GM18907 (cell line): ENCODE measurements at regions not wholly inside any gene's neighbourhood (a gene's known extent, or its start where the extent isn't known, plus 50 kb on each side); places are given as distances from the start of the nearest gene placed in this dataset.
A peak's percentile ranks its signal among the peaks of the same experiment; 100 is the strongest.
"Not testable (repeated sequence)": the region's sequence is repeated elsewhere in the genome, so short reads cannot be mapped to it uniquely, and the experiment has no call there.

Experiments used
- ATAC-seq: cut with Tn5 transposase; IDR thresholded peaks from one replicate; pipeline ENCODE4 v1.9.1; 2021; ENCODE audit warnings: mild to moderate bottlenecking, moderate library complexity; ENCODE audit not compliant: unreplicated experiment

GRCh38 chr14:77985211-77985615 is 185.0 kb upstream of the NRXN3 start:
- no peak for ATAC-seq

- ATAC-seq: no peak
Observed at GRCh38 chr14:77986773-77987172, 183.4 kb upstream of the NRXN3 start.

- no peak for ATAC-seq
Observed at GRCh38 chr14:77988096-77988870, 181.9 kb upstream of the NRXN3 start.

- no peak for ATAC-seq
Observed at GRCh38 chr14:77988970-77989369, 181.2 kb upstream of the NRXN3 start.

- no peak for ATAC-seq
Observed at GRCh38 chr14:77989441-77989991, 180.7 kb upstream of the NRXN3 start.

GRCh38 chr14:77990337-77990736 is 179.8 kb upstream of the NRXN3 start:
- ATAC-seq: no peak

GRCh38 chr14:77991128-77991772 is 178.9 kb upstream of the NRXN3 start:
- no peak for ATAC-seq

- ATAC-seq: peak; percentile 99
Observed at GRCh38 chr14:78005325-78005724, 164.8 kb upstream of the NRXN3 start.

- ATAC-seq: peak; percentile 41
Observed at GRCh38 chr14:78007160-78007559, 163.0 kb upstream of the NRXN3 start.

GRCh38 chr14:78010688-78011087 is 159.5 kb upstream of the NRXN3 start:
- no peak for ATAC-seq

- ATAC-seq: not testable (repeated sequence)
Observed at GRCh38 chr14:78013911-78014310, 156.3 kb upstream of the NRXN3 start.

- no peak for ATAC-seq
Observed at GRCh38 chr14:78016532-78016931, 153.6 kb upstream of the NRXN3 start.

GRCh38 chr14:78018283-78018682 is 151.9 kb upstream of the NRXN3 start:
- peak; percentile 70 for ATAC-seq

- peak; percentile 88 for ATAC-seq
Observed at GRCh38 chr14:78022059-78022458, 148.1 kb upstream of the NRXN3 start.

GRCh38 chr14:78023112-78023511 is 147.1 kb upstream of the NRXN3 start:
- no peak for ATAC-seq

GRCh38 chr14:78028471-78028870 is 141.7 kb upstream of the NRXN3 start:
- ATAC-seq: no peak

GRCh38 chr14:78029601-78030372 is 140.4 kb upstream of the NRXN3 start:
- ATAC-seq: no peak

GRCh38 chr14:78043349-78043748 is 126.8 kb upstream of the NRXN3 start:
- ATAC-seq: no peak

GRCh38 chr14:78048120-78048519 is 122.1 kb upstream of the NRXN3 start:
- ATAC-seq: no peak

GRCh38 chr14:78056890-78057289 is 113.3 kb upstream of the NRXN3 start:
- not testable (repeated sequence) for ATAC-seq

- ATAC-seq: no peak
Observed at GRCh38 chr14:78070344-78070743, 99.8 kb upstream of the NRXN3 start.
